ENCODE measurements at regions not wholly inside any gene's neighbourhood (a gene's known extent, or its start where the extent isn't known, plus 50 kb on each side); places are given as distances from the start of the nearest gene placed in this dataset.

DNA sequence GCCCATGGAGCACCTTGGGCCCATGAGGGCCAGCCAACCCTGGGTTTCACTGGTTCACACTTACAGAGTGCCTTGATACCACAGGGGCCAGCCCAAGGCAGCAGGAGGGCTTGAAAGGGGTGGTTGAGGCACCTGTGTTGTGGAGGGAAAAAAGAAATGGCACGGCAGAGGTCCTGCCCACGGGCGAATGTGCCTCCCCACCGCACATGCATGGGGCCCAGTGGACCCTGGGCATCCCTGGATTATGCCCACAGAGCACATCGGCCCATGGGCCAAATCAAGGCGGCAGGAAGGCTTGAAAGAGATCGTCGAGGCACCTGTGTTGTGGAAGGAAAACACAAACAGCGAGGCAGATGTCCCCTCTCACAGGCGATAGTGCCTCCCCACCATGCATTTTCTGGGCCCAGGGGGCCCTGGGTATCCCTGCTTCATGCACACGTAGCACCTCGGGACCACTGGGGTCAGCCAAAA lies 378.1 kb downstream of the ALG10 start:
- no peak for TF ChIP-seq CTCF (IDR thresholded peaks at IDR 0.05)
- TF ChIP-seq POLR2A (IDR thresholded peaks at IDR 0.05) = no peak
- TF ChIP-seq POLR2AphosphoS5 (IDR thresholded peaks at IDR 0.05; ENCODE audit: insufficient read depth in 1 of 2, low read depth in 1 of 2) = no peak

Measured in vagina (tissue), 2 donors.